DMS79 treated with DMSO at 0.1 percent for 48 hours (cell line): ENCODE measurements at regions not wholly inside any gene's neighbourhood (a gene's known extent, or its start where the extent isn't known, plus 50 kb on each side); places are given as distances from the start of the nearest gene placed in this dataset.
"Not testable (repeated sequence)": the region's sequence is repeated elsewhere in the genome, so short reads cannot be mapped to it uniquely, and the experiment has no call there.

Source experiments
- DNase-seq: peaks from one replicate; lab custom pipeline; 2025; lab: John Stamatoyannopoulos, UW

DNA sequence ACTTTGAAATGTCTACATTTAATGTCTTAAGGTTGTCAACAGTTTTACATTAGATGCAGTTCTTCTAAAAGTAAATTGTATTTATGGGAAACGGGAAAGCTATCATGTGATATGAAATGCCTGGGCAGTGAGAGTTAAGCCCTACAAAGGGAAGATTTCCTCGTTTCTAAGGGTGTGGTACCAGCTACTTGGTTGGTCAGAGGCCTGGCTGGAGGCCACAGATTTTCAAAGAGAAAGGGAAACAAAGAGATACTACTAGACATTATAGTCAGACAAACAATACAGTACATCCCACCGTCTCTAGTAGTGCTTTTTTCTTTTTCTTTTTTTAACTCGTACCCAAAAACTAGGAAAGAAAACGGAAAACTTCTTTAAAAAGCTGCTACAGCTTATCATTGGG, 467.8 kb downstream of the PCDH7 start:
- DNase-seq = no peak

DNA sequence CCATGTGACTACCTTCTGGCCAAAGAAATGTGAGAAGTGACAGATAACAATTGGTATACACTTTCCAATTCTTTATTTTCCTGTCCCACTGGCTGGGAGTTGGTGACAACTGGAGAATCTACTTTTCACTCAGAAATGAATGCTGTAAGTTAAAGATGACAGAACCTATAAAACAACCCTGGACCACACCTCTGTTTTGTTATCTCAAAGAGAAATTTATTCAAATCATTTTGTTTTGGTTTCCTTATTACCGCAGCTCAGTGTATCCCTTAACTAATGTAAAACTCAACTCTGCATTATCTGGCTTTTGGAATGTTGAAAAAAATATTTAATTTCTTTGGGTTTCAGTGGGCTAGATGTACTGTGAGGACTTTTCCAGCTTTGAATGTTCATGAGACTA, 469.8 kb downstream of the PCDH7 start:
- DNase-seq = no peak

DNA sequence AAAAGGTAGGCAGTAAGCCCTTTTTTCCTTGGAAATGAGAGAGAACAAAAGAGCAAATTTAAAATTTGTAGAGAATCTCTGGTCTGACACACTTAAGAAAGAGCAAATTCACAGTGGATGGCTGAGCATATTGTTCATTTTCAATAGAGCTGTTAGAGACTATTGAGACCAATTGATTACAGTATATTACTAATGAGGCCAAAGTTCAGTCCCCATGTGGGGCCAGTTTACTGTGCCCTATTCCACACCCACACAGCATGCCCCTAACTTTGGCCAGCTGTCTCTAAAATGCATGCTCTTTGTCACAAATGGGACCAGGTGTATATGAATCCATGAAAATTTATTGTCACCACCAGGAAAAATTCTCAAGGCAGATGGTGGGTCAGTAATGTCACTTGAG, 470.5 kb downstream of the PCDH7 start:
- DNase-seq = no peak

DNA sequence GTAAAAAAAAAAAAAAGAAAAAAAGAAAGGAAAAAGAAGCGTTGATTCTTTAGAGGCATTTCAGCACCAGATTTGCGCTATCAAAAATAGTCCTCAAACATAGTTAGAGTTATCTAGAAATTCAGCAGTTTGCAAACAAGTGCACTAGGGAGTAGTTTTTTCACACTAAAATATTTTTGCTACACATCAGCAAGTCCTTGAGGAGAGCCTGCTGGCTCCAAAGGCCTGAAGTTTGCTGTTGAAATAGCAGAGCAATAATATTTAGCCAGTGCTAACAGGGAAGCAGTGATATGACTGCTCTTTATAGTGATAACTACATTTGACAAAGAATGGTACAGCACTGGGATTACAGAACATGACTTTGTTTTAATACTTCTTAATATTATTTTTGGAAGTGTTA, 472.2 kb downstream of the PCDH7 start:
- DNase-seq = no peak

DNA sequence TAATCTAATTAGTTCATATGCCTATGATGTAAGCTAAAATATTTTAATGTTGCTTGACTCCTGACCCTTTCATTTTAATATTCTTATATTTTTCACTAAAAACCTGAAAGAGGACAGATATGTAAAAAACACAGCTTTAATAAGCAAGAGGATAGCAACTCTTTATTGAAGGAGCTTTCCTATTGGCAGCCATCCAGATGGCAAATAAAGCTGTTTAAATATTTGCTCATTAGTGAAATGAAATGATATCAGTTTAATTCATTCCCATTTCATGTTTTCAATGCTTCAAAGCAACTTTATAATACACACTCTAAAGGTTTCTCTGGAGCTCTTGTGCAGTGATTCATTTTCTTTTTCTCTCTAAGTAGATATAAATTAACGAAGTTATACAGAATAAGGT, 473.4 kb downstream of the PCDH7 start:
- DNase-seq = no peak

DNA sequence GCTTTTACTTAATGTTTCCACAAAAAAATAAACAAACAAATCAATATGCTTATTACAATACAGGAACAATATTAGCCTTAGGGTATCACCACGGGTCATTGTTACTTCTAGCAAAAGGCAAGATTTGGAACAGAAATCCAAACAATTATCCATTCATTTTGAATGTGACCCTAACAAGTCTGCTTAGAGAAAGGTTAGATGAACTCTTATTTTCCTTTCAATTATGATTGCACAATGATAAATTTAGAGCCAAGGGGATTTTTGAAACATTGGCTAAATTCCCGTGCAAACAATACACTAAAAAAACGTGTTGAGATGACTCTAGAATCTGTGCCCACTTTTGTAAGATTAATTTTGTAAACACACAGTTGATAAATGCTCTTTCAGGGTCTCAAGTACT, 474.7 kb downstream of the PCDH7 start:
- DNase-seq = no peak

DNA sequence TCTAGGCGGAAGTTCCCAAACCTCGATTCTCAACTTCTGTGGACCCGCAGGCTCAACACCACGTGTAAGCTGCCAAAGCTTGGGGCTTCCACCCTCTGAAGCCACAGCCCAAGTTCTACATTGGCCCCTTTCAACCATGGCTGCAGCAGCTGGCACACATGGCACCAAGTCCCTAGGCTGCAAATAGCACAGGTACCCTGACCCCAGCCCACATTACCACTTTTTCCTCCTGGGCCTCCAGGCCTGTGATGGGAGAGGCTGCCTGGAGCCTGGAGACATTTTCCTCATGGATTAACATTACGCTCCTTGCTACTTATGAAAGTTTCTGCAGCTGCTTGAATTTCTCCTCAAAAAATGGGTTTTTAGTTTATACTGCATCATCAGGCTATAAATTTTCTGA, 479.5 kb downstream of the PCDH7 start:
- no peak for DNase-seq

DNA sequence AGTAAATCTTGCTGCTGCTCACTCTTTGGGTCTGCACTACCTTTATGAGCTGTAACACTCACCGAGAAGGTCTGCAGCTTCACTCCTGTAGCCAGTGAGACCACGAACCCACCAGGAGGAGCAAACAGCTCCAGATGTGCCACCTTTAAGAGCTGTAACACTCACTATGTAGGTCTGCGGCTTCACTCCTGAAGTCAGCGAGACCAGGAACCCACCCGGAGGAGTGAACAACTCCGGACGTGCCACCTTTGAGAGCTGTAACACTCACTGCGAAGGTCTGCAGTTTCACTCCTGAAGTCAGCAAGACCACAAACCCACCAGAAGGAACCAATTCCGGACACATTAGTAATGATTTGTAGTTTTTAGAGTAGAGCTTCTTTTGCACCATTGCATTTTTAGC, 481.9 kb downstream of the PCDH7 start:
- DNase-seq = not testable (repeated sequence)

DNA sequence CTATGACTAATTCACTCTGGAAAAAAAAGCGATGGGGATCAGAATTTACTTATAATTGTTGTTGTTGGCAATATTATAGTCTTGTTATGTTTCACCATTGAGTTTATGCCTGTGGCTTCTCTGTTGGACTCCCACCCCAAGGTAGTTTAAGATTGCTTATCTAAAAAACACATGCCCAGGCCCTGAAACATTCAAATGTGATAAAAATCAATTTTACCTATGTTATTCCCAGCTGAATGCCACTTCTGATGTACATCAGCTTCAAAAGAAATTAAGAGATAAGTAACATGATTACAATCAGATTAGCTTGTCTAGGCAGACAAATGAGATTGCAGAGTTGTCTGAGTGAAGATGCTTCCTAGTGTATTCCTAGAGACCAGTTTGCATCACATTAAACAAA, 484.7 kb downstream of the PCDH7 start:
- DNase-seq = no peak

DNA sequence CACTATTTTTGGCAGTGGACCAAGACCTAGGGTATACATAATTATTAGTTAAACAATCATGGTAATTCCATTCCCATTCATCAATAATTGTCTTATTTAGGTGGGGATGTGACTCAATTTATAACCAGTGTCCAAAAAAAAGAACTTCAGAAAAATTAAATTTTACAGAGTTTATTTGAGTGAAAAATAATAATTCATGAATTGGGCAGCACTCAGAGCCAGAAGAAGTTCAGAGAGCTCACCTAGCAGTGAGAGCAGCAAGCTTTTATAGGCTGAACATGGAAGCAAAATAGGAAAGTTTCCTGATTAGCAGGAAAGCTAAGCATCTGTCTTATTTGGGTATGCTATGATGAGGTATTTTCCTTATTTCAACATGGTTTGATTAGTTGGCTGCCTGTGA, 500.8 kb downstream of the PCDH7 start:
- no peak for DNase-seq

DNA sequence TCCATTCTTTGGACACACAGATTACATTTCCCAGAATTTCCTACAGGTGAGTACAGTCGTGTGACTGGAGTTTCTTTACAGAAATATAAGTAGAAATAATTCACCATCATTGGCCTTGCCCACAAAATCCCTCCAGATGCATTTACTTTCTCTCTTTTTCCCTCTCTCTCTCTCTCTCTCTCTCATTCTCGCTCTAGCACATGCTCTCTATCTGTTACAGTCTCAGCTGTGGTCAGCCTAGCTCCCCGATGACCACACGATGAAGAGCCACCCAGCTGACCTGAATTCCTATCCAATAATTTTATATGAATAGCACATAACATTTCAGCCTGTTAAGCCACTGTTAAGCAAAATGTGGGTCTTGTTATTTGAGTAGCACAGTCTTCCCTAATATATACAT, 507.9 kb downstream of the PCDH7 start:
- DNase-seq = no peak

DNA sequence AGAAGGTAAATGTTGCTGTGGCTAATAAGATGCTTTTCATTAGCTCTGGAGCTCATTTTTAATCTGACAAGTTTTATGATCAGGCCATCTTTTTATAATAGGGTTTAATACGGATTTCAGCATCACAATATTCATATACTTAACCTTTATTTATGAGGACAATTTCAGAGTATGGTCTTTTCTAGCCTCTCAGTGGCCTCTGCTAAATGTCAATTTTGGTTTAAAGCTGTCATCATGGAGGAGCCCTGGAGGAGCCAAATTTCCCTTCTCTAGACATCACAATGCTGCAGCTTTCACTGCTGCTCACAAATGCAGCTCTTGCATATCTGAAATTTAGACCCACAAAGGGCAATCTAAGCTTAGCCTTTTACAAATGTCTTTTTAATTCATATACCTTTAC, 510.4 kb downstream of the PCDH7 start:
- DNase-seq = no peak

DNA sequence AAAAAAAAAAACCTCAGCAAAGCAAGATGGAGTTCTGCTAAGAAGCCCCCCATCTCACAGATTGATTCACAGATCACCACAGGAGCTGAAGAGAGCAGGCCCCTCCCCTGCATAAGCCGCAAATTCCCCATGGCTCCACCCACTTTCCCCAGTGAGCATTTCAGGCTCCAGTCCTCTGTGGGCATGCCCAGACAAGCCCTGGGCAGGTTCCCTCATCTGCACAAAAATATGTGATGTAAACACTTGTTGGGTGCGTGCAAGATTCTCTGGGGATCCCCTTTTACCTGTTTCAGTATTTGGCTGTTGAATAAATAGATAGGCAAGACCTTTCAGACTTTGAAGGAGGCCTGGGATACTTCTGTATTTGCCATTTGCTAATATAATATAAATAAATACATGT, 514.3 kb downstream of the PCDH7 start:
- no peak for DNase-seq

DNA sequence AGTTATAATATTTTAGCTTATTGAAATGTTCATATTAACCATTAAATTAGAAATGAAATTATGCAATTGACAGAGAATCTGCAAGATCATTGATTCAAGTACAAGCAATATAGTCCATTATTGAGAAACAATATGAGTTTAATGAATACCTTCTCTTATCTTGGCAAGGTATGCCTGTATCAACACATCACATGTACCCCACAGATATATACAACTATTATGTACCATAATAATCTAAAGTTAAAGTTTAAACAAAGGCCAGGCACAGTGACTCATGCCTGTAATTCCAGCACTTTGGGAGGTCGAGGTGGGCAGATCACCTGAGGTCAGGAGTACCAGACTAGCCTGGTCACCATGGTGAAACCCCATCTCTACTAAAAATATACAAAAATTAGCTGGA, 514.7 kb downstream of the PCDH7 start:
- DNase-seq = no peak

DNA sequence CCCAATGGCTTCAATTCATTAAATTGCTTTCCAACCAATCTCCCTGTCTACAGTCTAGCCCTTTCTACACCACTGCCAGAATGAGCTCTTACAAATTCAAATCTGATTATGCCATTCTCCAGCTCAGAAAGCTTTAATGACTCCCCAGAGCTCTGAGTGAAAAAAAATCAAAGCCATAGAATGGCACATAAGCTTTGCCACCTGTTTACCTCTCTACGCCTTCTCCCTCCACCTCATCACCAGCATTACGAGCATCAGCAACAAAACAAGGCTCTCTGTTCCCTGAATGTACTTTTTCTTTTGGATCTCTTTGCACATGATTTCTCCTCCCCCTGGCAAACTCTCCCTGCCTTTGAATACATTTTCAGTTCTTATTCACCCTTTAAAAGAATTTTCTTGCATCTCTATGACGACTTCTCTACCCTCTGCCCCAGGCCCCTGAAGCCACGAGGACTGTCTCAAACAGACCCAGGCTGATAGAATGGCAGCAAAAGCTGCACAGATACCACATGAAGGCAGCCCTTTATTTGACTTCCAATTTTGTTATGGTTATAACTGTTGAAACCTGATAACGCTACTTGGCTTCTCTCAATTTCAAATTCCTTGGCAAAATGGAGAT, 516.0 kb downstream of the PCDH7 start:
- no peak for DNase-seq

DNA sequence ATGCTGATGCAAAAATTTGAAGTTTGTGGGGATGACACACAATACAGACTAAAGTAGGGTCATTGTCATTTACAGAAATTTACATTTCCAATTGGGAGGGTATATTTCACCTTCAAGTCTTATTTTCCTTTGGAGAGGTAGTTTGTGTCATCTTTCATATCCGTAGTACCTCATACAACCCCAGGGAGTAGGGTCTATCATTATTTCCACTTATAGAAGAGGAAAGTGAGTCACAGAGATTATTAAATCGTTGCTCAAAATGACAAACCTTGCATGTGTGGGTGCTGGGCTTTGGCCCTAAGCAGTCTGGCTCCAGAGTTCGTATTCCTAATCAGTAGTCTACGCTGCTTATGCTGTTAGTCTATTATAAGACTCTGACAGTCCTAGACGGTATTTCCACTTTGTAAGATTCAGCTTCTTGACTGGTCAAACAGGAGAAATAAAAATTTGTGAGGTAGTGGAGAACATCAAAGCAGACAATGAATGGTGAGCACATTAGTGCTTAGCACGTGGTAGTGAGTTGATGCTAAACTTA, 516.5 kb downstream of the PCDH7 start:
- DNase-seq = no peak

DNA sequence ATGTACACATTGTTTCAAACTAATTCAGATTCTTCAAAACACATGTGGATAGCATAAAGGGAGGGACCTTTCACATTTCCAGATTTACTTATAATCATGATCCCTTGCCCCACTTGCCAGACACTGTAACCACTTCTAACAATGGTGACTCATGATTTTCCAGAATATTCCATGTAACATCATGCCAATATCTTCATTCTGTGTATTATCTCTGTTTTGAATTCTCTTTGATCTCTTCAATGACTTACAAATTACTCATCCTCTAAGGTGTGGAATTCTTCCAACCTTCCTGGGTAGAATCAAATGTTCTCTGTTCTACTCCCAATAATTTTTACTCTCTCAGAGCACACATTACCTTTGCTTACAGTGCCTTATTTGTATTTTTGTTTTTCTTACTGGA, 517.1 kb downstream of the PCDH7 start:
- no peak for DNase-seq

DNA sequence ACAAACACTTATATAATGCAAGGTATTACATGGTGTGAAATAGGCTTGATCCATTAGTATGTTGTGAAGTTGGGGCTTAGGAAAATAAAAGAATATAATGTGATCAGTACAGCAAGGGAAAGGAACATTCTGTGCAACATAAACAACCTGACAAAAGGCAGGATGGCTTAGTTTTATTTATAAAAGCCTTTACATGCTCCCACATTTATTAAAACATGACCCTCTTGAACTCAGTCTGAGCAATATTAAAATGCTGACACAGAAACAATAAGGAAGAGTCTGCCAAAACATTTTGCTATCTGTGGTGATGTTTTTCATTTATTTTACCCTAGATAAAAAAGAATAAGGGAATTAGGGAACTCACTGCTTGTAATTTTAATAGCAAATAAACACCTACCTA, 519.7 kb downstream of the PCDH7 start:
- DNase-seq = no peak

DNA sequence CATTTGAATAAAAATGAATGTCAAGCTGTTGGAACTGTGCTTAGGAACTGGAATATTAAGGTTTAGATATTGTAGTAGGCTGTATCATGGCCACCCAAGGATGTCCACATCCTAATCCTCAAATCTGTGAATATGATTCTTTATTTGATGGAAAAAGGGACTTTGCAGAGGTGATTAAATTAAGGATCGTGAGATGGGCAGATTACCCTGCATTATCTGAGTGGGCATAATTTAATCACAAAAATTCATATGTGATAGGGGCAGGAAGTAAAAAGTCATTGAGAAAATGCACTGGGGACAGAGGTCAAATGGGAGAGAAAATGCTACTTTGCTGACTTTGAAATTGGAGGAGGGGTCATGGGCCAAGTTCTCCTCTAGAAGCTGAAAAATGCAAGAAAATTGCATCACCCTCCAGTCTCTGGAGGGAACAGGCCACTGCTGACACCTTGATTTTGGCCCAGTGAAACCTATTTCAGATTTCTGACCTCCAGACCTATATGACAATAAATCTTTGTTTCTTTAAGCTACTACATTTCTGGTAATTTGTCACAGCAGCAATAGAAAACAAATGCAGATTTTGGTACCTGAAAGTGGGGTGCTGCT, 521.4 kb downstream of the PCDH7 start:
- no peak for DNase-seq

DNA sequence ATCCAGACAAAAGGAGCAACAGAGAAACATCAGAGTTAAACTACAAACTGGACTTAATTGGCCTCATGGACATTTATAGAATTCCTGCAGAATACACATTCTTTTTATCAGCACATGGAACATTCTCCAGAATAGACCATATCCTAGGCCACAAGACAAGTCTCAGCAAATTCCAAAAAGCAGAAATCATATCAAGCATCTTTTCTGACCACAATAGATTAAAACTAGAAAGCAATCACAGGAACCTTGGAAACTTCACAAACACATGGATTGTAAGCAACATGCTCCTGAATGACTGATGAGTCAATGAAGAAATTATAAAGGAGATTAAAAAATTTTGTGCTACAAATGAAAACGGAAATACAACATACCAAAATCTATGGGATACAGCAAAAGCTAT, 526.7 kb downstream of the PCDH7 start:
- no peak for DNase-seq

DNA sequence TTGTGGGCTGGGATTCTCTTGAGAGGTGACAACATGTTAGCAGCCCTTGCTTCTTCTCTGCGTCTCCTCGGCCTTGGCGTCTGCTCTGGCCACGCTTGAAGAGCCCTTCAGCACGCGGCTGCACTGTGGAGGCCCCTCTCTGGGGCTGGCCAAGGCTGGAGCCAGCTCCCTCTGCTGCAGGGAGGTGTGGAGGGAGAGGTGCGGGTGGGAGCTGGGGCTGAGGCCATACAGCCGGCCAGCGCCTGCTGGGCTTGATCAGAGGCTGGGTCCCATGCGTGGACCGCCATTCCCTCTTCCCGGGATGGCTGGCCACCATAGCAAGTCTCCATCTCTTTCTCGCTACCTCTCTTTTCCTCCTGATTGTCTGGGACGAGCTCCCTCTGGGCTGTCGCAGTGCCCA, 539.0 kb downstream of the PCDH7 start:
- no peak for DNase-seq

DNA sequence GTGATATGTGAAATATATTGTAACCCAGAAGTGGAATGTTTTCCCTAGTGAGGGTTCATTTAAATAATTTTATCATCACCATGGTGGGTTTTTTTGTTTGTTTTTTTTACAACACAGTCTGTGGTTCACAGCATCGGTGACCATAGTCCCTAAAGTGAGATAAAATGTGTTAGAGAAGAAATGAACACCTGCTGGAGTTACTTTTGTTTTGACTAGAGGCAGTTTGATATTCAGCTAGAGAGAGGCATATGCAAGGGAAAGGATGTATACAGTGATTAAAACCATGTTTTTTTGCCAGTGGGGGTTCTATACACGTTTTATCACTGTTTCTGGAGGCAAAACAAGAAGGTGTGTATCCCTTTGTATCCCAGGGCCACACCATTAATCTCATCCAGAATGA, 541.5 kb downstream of the PCDH7 start:
- DNase-seq = no peak

DNA sequence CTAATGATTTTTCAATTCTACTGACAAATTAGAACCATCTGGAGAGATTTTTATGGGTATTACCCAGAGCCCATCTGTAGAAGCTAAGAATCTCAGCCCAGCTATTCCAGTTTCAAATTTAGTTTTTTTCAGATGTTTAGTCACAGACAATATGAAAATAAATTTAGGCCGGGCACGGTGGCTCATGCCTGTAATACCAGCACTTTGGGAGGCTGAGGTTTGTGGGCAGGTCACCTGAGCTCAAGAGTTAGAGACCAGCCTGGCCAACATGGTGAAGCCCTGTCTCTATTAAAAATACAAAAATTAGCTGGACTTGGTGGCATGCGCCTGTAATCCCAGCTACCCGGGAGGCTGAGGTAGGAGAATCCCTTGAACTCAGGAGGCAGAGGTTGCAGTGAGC, 545.9 kb downstream of the PCDH7 start:
- DNase-seq = not testable (repeated sequence)
